SK-N-SH treated with all-trans-retinoic acid at 6 μM for 48 hours (cell line): ENCODE measurements at regions not wholly inside any gene's neighbourhood (a gene's known extent, or its start where the extent isn't known, plus 50 kb on each side); places are given as distances from the start of the nearest gene placed in this dataset.
"Not testable (repeated sequence)": the region's sequence is repeated elsewhere in the genome, so short reads cannot be mapped to it uniquely, and the experiment has no call there.

Source experiments
- ATAC-seq: fragments of 200-7000 bp; cut with Tn5 transposase; 3 replicates; pipeline ENCODE4 v1.9.1; 2020; ENCODE audit warnings: mild to moderate bottlenecking, moderate library complexity
- BACH2 ChIP-seq: fragments of 250-450 bp; sonication (Bioruptor Pico); IDR thresholded peaks from 2 replicates; pipeline ENCODE4 v1.9.0; 2021; ENCODE audit warnings: mild to moderate bottlenecking, borderline replicate concordance
- CSDC2 ChIP-seq: fragments of 250-450 bp; sonication (Bioruptor Pico); IDR thresholded peaks from 2 replicates; pipeline ENCODE4 v1.5.0; 2020; ENCODE audit warnings: mild to moderate bottlenecking, moderate library complexity
- ESRRG ChIP-seq: fragments of 250-450 bp; sonication (Bioruptor Pico); IDR thresholded peaks from 2 replicates; pipeline ENCODE4 v1.6.1; 2021; ENCODE audit warnings: mild to moderate bottlenecking
- GLIS3 ChIP-seq: fragments of 250-450 bp; sonication (Bioruptor Pico); IDR thresholded peaks from 2 replicates; pipeline ENCODE4 v1.5.0; 2020; ENCODE audit warnings: mild to moderate bottlenecking, moderate library complexity
- ISL1 ChIP-seq: fragments of 250-450 bp; sonication (Bioruptor Pico); IDR thresholded peaks from 2 replicates; pipeline ENCODE4 v2.1.2; 2022; ENCODE audit warnings: mild to moderate bottlenecking, moderate library complexity
- OSR1 ChIP-seq: fragments of 250-450 bp; sonication (Bioruptor Pico); IDR thresholded peaks from 2 replicates; pipeline ENCODE4 v1.8.0; 2022; ENCODE audit warnings: moderate library complexity, mild to moderate bottlenecking, inconsistent platforms
- PPARA ChIP-seq: fragments of 250-450 bp; sonication (Bioruptor Pico); IDR thresholded peaks from 2 replicates; pipeline ENCODE4 v1.5.0; 2020; ENCODE audit warnings: mild to moderate bottlenecking, borderline replicate concordance
- SNAI2 ChIP-seq: fragments of 250-450 bp; sonication (Bioruptor Pico); IDR thresholded peaks from 2 replicates; pipeline ENCODE4 v1.5.0; 2020; ENCODE audit warnings: mild to moderate bottlenecking, moderate library complexity
- TCF4 ChIP-seq: fragments of 250-450 bp; sonication (Bioruptor Pico); IDR thresholded peaks from 2 replicates; pipeline ENCODE4 v1.8.0; 2021; ENCODE audit warnings: mild to moderate bottlenecking, moderate library complexity, borderline replicate concordance
- TOX ChIP-seq: fragments of 250-450 bp; sonication (Bioruptor Pico); IDR thresholded peaks from 2 replicates; pipeline ENCODE4 v1.8.0; 2021; ENCODE audit warnings: mild to moderate bottlenecking, moderate library complexity, borderline replicate concordance
- ZC3H10 ChIP-seq: fragments of 250-450 bp; sonication (Bioruptor Pico); IDR thresholded peaks from 2 replicates; pipeline ENCODE4 v1.5.1; 2021; ENCODE audit warnings: mild to moderate bottlenecking, moderate library complexity
- ZFP3 ChIP-seq: fragments of 250-450 bp; sonication (Bioruptor Pico); IDR thresholded peaks from 2 replicates; pipeline ENCODE4 v1.5.0; 2020; ENCODE audit warnings: mild to moderate bottlenecking, moderate library complexity
- ZFP30 ChIP-seq: fragments of 450-650 bp; formaldehyde crosslinking; IDR thresholded peaks from 2 replicates; pipeline ENCODE4 v1.5.0; 2022; ENCODE audit warnings: mild to moderate bottlenecking, moderate library complexity
- ZNF565 ChIP-seq: fragments of 450-650 bp; formaldehyde crosslinking; conservative IDR thresholded peaks from 2 replicates; pipeline ENCODE4 v1.5.0; 2020; ENCODE audit warnings: low read depth, mild to moderate bottlenecking, moderate library complexity
- ZNF70 ChIP-seq: fragments of 450-650 bp; formaldehyde crosslinking; IDR thresholded peaks from 2 replicates; pipeline ENCODE4 v1.5.0; 2020; ENCODE audit warnings: mild to moderate bottlenecking, moderate library complexity
- ZNF8 ChIP-seq: fragments of 450-650 bp; formaldehyde crosslinking; IDR thresholded peaks from 2 replicates; pipeline ENCODE4 v1.5.0; 2020; ENCODE audit warnings: mild to moderate bottlenecking, moderate library complexity
- TF ChIP-seq, protein P1 (sequence below): fragments of 250-450 bp; sonication (Bioruptor Pico); IDR thresholded peaks from 2 replicates; pipeline ENCODE4 v1.5.1; 2020; ENCODE audit warnings: low read depth, mild to moderate bottlenecking, moderate library complexity
- TF ChIP-seq, protein P2 (sequence below): fragments of 250-450 bp; sonication (Bioruptor Pico); IDR thresholded peaks from 2 replicates; pipeline ENCODE4 v1.8.0; 2021; ENCODE audit warnings: low read depth, mild to moderate bottlenecking, moderate library complexity, borderline replicate concordance
- TF ChIP-seq, protein P3 (sequence below): fragments of 250-450 bp; sonication (Bioruptor Pico); IDR thresholded peaks from 2 replicates; pipeline ENCODE4 v1.8.0; 2020; ENCODE audit warnings: mild to moderate bottlenecking, moderate library complexity, borderline replicate concordance
- TF ChIP-seq, protein P4 (sequence below): fragments of 250-450 bp; sonication (Bioruptor Pico); IDR thresholded peaks from 2 replicates; pipeline ENCODE4 v1.5.0; 2020; ENCODE audit warnings: mild to moderate bottlenecking, moderate library complexity
- TF ChIP-seq, protein P5 (sequence below): fragments of 250-450 bp; sonication (Bioruptor Pico); IDR thresholded peaks from 2 replicates; pipeline ENCODE4 v1.5.1; 2021; ENCODE audit warnings: mild to moderate bottlenecking, moderate library complexity

DNA sequence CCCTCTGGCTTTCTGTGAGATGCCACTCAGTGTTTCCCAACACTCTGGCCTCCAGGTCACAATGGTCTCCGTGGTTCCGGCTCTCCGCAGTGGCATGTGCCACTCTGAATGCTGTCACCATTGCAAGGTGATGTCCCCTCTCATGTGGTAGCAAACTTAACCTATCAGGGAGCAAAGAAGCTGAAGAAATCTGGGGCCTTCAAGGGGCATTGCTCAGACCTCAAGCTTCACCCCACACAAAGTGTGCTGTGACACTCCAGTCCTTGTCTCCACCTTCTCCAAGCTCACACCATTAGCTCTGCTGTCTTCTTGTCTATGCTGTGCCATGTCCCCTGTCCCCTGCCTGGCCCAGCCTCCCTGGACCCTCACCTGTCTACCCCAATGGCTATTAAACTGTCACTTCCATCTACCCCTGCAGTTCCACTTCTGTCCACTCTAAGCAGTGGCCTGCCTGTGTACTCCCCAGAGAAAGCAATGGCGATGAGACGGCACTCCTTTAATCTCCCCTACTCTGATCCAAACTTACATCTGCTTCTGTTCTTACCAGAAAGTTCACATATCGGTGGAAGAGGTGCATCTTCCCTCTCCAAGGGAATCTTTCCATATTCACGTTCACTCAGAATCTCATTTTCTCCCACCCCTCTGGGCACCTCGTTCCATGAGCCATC lies 93.7 kb downstream of the DHRS2 start:
- no peak for TF ChIP-seq GLIS3 (CRISPR knock-in tag)
- TF ChIP-seq PPARA (CRISPR knock-in tag) = no peak
- no peak for TF ChIP-seq ZNF70 (CRISPR knock-in tag)
- TF ChIP-seq, protein P1, sequence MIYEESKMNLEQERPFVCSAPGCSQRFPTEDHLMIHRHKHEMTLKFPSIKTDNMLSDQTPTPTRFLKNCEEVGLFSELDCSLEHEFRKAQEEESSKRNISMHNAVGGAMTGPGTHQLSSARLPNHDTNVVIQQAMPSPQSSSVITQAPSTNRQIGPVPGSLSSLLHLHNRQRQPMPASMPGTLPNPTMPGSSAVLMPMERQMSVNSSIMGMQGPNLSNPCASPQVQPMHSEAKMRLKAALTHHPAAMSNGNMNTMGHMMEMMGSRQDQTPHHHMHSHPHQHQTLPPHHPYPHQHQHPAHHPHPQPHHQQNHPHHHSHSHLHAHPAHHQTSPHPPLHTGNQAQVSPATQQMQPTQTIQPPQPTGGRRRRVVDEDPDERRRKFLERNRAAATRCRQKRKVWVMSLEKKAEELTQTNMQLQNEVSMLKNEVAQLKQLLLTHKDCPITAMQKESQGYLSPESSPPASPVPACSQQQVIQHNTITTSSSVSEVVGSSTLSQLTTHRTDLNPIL (CRISPR knock-in tag) = no peak
- TF ChIP-seq TOX (CRISPR knock-in tag) = no peak
- no peak for TF ChIP-seq SNAI2 (CRISPR knock-in tag)
- TF ChIP-seq ZC3H10 (CRISPR knock-in tag) = no peak
- TF ChIP-seq ISL1 (CRISPR knock-in tag) = no peak
- TF ChIP-seq BACH2 (CRISPR knock-in tag) = no peak
- TF ChIP-seq ZFP3 (CRISPR knock-in tag) = no peak
- TF ChIP-seq ESRRG (CRISPR knock-in tag) = no peak
- TF ChIP-seq TCF4 (CRISPR knock-in tag) = no peak
- TF ChIP-seq ZNF8 (CRISPR knock-in tag) = no peak
- TF ChIP-seq OSR1 (CRISPR knock-in tag) = no peak
- TF ChIP-seq, protein P2, sequence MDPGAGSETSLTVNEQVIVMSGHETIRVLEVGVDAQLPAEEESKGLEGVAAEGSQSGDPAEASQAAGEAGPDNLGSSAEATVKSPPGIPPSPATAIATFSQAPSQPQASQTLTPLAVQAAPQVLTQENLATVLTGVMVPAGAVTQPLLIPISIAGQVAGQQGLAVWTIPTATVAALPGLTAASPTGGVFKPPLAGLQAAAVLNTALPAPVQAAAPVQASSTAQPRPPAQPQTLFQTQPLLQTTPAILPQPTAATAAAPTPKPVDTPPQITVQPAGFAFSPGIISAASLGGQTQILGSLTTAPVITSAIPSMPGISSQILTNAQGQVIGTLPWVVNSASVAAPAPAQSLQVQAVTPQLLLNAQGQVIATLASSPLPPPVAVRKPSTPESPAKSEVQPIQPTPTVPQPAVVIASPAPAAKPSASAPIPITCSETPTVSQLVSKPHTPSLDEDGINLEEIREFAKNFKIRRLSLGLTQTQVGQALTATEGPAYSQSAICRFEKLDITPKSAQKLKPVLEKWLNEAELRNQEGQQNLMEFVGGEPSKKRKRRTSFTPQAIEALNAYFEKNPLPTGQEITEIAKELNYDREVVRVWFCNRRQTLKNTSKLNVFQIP (CRISPR knock-in tag) = no peak
- no peak for TF ChIP-seq ZNF565 (CRISPR knock-in tag)
- no peak for TF ChIP-seq ZFP30 (CRISPR knock-in tag)
- TF ChIP-seq, all 23 proteins: peak for 0
- ATAC-seq = peak; percentile 66

DNA sequence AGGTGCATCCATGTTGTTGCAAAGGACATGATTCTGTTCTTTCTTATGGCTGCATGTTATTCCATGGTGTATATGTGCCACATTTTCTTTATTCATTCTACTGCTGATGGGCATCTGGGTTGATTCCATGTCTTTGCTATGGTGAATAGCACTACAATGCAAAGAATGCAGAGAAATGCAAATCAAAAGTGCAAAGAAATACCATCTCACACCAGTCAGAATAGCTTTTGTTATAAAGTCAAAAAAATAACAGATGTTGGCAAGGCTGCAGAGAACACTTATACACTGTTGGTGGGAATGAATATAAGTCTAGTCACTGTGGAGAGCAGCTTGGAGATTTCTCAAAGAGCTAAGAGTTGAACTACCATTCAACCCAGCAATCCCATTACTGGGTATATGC lies 99.2 kb downstream of the DHRS2 start:
- ATAC-seq = no peak
- TF ChIP-seq CSDC2 (CRISPR knock-in tag) (no peak), ZFP30 (CRISPR knock-in tag) (no peak), ZFP3 (CRISPR knock-in tag) (no peak), ESRRG (CRISPR knock-in tag) (no peak)
- TF ChIP-seq, protein P1 (CRISPR knock-in tag) = no peak
- TF ChIP-seq, protein P3, sequence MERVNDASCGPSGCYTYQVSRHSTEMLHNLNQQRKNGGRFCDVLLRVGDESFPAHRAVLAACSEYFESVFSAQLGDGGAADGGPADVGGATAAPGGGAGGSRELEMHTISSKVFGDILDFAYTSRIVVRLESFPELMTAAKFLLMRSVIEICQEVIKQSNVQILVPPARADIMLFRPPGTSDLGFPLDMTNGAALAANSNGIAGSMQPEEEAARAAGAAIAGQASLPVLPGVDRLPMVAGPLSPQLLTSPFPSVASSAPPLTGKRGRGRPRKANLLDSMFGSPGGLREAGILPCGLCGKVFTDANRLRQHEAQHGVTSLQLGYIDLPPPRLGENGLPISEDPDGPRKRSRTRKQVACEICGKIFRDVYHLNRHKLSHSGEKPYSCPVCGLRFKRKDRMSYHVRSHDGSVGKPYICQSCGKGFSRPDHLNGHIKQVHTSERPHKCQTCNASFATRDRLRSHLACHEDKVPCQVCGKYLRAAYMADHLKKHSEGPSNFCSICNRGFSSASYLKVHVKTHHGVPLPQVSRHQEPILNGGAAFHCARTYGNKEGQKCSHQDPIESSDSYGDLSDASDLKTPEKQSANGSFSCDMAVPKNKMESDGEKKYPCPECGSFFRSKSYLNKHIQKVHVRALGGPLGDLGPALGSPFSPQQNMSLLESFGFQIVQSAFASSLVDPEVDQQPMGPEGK (CRISPR knock-in tag) = no peak

DNA sequence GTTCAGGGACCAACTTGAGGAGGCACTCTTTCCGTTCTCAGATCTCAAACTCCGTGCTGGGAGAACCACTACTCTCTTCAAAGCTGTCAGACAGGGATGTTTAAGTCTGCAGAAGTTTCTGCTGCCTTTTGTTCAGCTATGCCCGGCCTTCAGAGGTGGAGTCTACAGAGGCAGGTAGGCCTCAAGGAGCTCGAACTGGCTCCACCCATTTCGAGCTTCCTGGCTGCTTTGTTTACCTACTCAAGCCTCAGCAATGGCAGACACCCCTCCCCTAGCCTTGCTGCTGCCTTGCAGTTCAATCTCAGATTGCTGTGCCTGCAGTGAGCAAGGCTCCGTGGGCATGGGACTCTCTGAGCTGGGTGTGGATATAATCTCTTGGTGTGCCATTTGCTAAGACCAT lies 108.2 kb downstream of the DHRS2 start:
- not testable (repeated sequence) for ATAC-seq

DNA sequence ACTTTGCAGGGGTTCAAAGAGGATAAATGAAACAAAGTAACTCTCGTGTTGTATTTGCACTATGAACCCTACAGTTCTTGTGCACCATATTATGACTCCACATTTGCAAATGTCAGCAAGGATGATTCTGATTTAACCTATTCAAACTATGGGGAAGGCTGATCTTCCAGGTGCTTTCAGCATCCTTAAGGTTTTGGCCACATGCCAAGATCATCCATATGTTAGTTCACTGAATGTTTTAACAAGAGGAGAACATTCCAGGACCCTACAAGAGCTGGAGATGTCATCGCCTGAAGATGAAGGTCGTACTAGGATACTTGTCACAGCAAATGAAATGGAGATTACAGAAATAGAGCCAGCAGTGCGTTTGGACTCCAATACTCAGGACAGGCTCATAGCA lies 114.2 kb downstream of the DHRS2 start:
- ATAC-seq = no peak
- TF ChIP-seq, protein P3 (CRISPR knock-in tag) = no peak
- TF ChIP-seq, protein P1 (CRISPR knock-in tag) = no peak
- TF ChIP-seq ESRRG (CRISPR knock-in tag) (no peak), CSDC2 (CRISPR knock-in tag) (no peak), ZNF70 (CRISPR knock-in tag) (no peak), ZNF565 (CRISPR knock-in tag) (no peak), BACH2 (CRISPR knock-in tag) (no peak), ZFP30 (CRISPR knock-in tag) (no peak), GLIS3 (CRISPR knock-in tag) (no peak), ZFP3 (CRISPR knock-in tag) (no peak)
- TF ChIP-seq, protein P4, sequence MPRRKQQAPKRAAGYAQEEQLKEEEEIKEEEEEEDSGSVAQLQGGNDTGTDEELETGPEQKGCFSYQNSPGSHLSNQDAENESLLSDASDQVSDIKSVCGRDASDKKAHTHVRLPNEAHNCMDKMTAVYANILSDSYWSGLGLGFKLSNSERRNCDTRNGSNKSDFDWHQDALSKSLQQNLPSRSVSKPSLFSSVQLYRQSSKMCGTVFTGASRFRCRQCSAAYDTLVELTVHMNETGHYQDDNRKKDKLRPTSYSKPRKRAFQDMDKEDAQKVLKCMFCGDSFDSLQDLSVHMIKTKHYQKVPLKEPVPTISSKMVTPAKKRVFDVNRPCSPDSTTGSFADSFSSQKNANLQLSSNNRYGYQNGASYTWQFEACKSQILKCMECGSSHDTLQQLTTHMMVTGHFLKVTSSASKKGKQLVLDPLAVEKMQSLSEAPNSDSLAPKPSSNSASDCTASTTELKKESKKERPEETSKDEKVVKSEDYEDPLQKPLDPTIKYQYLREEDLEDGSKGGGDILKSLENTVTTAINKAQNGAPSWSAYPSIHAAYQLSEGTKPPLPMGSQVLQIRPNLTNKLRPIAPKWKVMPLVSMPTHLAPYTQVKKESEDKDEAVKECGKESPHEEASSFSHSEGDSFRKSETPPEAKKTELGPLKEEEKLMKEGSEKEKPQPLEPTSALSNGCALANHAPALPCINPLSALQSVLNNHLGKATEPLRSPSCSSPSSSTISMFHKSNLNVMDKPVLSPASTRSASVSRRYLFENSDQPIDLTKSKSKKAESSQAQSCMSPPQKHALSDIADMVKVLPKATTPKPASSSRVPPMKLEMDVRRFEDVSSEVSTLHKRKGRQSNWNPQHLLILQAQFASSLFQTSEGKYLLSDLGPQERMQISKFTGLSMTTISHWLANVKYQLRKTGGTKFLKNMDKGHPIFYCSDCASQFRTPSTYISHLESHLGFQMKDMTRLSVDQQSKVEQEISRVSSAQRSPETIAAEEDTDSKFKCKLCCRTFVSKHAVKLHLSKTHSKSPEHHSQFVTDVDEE (CRISPR knock-in tag) = no peak
- TF ChIP-seq, protein P5, sequence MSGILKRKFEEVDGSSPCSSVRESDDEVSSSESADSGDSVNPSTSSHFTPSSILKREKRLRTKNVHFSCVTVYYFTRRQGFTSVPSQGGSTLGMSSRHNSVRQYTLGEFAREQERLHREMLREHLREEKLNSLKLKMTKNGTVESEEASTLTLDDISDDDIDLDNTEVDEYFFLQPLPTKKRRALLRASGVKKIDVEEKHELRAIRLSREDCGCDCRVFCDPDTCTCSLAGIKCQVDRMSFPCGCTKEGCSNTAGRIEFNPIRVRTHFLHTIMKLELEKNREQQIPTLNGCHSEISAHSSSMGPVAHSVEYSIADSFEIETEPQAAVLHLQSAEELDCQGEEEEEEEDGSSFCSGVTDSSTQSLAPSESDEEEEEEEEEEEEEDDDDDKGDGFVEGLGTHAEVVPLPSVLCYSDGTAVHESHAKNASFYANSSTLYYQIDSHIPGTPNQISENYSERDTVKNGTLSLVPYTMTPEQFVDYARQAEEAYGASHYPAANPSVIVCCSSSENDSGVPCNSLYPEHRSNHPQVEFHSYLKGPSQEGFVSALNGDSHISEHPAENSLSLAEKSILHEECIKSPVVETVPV (CRISPR knock-in tag) = no peak
